ENCODE measurements at regions not wholly inside any gene's neighbourhood (a gene's known extent, or its start where the extent isn't known, plus 50 kb on each side); places are given as distances from the start of the nearest gene placed in this dataset.
"Not testable (repeated sequence)": the region's sequence is repeated elsewhere in the genome, so short reads cannot be mapped to it uniquely, and the experiment has no call there.

DNA sequence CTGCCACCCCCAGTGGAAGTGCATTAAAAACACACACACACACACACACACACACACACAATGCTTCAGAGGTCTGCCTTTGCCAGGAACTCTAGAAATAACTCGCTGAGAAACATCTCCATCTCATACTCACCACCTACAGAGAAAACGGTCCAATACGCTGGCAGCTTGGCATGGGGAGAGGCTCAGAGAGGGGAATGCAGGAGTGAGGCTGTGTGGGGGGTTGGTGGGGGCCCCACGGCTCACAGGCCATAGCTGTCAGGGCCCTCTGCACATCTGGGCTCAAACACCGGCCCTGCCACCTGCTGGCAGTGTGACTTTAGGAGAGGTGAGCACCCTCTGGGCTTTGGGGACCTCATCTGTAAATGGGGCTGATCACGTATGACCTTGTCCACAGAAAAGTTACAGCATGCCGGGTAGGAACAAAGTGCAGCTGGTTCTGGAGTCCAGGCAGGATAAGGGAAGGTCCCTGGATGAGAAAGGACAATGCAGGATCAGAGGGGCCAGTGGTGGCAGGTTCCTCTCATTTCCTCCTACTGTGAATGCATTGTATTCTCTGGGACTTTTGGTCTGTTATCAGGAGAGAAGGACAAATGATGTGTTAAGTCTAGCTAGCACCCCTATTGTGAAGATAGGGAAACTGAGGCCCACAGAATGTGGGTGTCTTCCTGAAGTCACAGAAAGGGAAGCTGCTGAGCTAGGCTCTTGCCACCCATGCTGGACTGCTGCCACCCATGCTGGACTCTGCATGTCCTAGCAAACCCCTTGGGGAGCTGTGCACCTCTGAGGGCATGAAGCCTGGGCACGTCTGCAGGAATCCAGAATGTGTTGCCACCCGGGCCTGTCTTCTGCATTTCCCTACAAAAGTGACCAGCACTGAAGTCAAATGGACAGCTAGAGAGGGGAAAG, 404.6 kb downstream of the RPS24 start:
- no peak for DNase-seq (ENCODE audit: low read depth)

DNA sequence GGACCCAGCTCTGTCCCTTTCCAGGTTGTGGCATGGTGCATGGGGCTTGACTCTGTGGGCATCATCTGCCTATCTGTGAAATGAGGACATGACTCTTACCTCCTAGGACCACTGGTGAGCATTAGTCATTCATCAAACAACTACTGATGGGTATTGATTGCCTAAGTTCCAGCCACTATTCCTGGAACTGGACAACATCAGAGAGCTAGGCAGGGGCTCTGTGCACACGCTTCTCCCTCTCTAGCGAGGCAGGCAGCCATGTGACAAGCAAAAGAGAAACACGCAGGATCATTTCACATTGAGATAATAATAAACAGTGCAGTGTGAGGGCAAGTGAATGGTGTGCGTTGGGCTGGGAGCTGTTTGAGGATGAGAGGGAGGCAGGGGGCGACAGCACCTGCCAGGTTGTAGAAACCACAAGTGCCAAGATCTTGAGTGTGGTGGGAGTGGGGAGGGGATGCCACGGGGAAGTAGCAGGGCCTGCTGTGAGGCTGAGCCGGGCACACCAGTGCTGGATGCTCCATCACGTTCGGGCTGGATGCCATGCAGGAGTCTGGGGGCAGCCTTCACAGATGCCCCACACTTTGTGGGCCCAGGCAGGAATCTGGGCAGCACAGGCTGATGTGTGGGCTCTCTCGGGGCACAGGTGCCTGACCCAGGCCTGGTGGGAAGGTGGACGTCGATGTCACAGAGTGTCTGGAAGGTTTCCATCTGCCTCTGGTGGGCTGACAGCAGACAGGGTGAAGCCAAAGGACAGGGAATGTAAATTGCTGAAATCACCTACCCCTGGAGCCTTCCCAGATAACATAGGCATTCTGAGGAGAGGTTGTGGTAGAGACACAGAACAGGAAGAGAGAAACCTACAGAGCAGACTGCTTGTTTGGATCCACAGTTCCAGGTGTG, 405.5 kb downstream of the RPS24 start:
- DNase-seq (ENCODE audit: low read depth): no peak

DNA sequence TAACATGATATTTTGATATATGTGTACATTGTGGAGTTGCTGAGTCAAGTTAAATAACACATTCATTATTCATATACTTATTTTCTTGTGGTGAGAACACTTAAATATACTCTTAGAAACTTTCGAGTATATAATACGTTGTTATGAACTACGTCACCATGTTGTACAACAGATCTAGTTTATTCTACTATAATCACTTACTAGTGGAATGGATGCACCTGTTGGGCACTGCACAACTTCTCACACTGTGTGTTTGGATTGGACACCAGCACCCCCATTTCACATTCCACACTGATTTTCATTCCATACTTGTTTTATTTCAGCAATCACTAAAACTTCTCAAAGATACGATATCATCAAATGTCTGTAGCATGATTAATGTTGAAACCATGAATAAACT, 407.3 kb downstream of the RPS24 start:
- DNase-seq (ENCODE audit: low read depth): no peak

DNA sequence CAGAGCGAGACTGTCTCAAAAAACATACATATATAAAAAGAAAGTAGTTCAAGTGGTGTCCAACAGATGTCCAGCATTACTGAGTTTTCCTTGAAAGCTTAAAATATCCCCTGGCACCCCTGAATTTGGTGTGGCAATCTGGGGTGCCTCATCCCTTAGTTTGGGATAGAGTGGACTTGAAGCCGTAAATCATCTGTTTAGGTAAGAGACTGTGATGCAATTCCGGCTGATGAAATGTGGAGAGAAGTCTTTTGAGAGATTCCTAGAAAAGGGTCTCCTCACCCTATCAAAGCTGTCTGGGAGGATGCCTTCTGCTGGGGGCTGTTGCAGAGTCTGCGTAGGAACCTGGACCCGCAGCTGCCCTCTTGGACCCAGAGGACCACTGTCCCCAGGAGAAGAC, 408.0 kb downstream of the RPS24 start:
- DNase-seq (ENCODE audit: low read depth): no peak

DNA sequence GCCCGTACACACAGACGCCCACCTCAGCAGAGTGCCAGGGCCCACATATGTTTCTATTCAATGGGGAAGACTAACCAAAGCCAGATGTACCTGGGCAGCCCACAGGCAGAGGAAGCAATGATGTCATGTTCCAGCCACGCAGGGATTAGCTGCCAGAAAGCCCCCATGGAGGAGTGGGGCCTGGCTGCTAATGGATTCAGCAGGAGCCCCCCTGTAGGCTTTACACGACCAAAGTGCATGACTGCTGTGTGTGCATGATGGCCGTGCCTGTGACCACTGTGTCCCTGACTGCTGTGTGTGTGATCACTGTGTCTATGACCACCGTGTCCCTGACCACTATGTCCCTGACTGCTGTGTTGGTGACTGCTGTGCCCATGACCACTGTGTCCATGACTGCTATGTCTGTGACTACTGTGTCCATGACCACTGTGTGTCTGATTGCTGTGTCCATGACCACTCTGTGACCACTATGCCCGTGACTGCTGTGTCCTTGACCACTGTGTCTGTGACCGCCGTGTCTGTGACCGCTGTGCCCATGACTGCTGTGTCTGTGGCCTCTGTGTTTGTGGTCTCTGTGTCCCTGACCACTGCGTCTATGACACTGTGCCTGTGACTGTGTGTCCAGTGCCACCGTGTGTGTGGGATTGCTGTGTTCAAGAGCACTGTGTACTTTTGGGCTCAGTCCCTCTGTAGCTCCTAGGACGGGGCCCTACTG, 409.3 kb downstream of the RPS24 start:
- no peak for DNase-seq (ENCODE audit: low read depth)

DNA sequence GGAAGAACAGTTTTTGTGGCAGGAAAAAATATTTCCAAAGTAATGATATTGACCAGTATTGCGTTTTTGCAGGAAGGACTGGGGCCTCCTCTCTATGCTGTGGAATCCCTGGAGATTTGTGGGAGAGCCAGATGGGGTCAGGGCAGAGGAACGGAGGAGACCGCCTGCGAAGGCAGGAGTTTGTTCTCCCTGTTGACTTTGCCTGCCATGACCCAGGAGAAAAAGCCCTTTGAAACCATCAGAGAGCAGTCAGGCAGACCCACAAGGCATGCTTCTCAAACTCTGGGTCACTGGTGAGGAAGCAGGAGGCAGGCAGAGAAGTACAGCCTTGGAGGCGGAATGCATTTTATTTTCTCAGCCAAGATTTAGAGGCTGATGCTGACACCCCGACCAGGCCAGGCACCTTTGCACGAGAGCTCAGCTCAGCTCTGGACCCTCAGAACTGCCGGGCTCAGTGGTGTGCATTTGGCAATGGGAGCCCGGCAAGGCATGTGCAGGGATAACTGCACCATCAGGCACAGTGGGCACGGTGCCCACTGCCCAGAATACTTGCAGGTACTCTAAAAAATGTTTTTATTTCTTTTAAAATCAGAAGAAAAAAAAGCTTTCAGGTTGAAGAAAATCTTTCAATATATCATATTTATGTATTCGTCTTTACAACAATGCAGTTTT, 410.4 kb downstream of the RPS24 start:
- DNase-seq (ENCODE audit: low read depth): no peak

DNA sequence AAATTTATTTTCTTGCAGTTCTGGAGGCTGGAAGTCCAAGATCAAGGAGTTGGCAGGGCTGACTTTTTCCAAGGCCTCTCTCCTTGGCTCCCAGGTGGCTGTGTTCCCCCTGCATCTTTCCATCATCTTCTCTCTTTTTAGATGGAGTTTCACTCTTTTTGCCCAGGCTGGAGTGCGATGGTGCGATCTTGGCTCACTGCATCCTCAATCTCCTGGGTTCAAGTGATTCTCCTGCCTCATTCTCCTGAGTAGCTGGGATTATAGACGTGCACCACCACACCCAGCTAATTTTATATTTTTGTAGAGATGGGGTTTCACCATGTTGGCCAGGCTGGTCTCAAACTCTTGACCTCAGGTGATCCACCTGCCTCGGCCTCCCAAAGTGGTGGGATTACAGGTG, 411.1 kb downstream of the RPS24 start:
- DNase-seq (ENCODE audit: low read depth): not testable (repeated sequence)

DNA sequence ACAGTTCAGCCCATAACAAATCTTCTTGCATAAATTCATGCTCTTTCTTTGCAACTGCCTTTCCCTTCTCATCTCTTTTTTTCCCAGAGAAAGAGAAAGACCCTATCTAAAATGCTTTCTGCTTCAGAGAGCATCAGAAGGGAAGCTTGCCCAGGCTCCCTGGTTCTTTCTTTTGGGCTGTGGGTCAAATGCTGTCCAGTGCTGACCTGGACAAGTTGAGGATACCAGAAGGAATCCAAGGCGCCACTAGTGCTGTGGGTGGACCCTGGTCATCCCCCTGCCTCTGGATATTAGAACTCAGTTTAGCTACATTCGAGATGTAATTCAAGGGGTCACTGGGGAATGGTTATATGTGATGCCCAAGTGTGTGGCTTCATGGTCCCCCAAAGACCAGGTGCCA, 411.6 kb downstream of the RPS24 start:
- DNase-seq (ENCODE audit: low read depth): no peak

DNA sequence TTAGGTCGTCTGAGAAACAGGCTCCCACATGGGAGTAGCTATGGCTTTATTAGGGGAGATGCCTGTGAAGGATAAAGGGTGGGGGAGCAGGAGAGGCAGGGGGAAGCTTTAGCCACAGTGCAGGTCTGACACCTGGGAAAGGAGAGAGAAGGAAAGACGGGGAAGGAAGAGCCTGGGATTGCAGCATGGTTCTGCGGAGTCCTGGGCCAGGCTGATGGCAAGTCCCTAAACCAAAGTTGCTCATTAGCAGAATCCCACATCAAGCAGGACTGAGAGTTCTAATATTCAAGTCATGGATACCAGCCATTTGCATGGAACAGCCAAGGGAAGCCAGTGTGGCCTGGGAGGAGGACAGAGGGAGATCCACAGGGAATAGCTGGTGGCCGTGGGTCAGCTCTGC, 414.8 kb downstream of the RPS24 start:
- DNase-seq (ENCODE audit: low read depth): no peak

DNA sequence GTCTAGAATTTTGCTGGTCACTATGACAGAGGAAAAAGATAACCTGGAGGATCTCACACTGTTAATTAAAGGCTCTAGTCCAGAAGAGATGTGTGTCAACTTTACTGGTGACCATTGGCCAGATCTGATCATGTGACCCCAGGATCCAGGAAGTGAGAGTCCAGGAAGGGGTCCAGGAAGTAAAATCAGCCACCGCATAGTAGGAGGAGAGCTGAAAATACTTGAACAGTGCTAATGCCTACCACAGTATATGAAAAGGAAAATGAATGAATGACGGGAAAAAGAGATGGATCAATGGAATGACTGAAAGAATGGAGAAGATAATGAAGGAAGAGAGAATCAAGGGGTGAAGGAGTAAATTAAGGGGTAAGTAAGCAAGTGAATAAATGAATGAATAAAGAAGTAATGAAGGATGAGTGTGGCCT, 415.3 kb downstream of the RPS24 start:
- no peak for DNase-seq (ENCODE audit: low read depth)

DNA sequence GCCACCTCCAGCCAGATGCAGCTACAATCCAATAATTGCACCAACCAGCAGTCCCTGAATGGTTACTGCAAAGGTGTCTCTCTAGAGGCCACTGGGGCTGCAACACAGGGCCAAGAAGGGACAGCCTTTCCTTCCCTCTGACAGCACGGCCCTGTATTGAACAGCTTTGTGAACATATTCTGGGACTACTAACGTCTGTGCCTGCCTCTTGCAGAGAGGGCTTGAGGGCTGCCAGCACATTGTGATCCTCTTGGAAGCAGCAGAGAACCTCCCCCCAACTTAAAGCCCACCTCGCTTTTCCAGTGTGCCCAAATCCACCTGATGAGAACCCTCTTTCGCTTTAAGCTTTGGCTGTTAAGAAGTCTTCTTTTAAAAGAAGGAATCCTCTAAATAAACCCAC, 415.9 kb downstream of the RPS24 start:
- no peak for DNase-seq (ENCODE audit: low read depth)

DNA sequence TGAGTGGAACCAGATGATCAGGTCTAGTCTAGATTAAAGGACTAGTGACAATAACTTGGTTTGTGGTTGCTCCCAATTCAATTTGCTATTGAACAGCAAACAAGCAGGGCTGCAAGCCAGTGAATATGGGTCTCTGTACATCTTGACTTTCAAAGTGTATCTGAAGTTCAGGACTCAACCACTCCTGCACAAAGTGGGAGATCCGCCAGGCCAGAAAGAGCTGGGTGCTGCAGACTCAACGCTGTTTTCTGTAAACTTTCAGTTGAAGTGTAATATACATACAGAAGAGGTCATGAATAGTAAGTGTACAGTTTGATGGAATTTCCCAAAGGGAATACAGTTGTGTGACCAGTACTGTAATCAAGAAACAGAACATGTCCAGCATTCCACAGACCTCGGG, 416.6 kb downstream of the RPS24 start:
- DNase-seq (ENCODE audit: low read depth): no peak

DNA sequence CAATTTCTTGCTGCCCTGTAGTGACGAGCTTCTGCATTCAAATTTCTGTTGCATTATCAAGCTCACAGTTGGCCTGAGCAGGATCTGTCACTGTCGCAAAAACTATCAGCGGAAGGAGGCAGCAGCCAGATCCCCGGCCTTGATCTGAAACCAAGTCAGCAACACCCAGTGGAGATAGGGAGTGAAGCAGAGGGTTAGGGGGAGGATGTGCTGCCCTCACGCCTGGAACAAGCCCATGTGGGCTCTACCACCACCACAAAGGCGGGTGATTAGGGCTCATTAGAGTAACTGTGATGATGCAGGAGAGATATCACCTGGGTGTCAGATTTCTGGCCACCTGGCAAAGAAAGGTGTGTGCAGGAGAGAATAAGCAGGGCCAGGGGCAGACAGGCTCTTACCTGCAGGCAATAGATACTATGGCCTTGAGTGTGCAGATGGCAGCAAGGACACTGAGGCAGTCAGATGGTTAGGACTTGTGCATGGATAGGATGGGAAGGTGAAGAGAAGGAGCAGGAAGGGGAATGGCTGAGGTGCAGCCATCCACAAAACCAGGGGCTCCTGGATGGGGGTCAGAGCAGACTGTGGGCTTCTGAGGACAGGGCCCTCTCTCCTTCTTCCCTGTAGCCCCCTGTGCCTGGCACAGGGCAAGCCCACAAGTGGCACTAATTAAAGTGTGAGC, 417.3 kb downstream of the RPS24 start:
- DNase-seq (ENCODE audit: low read depth): no peak

DNA sequence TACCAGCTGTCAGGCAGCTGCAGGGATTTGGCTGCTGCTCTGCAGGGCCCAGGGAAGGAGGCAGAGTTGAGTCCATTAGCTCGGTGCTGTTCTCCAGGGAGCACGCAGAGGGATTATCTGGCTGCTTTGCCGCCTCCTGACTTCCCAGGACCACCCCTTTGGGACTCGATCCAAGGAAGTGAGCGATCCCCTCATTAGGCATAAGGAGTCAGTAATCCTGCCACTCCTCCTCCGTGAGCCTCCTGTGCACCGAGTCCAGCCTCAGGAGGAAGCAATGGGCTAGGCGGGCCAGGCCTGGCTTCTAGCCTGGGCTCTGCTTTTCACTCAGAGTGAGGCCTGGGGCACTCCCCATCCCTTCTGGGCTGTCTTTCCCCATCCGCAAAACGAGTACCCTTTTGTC, 417.9 kb downstream of the RPS24 start:
- DNase-seq (ENCODE audit: low read depth): no peak

DNA sequence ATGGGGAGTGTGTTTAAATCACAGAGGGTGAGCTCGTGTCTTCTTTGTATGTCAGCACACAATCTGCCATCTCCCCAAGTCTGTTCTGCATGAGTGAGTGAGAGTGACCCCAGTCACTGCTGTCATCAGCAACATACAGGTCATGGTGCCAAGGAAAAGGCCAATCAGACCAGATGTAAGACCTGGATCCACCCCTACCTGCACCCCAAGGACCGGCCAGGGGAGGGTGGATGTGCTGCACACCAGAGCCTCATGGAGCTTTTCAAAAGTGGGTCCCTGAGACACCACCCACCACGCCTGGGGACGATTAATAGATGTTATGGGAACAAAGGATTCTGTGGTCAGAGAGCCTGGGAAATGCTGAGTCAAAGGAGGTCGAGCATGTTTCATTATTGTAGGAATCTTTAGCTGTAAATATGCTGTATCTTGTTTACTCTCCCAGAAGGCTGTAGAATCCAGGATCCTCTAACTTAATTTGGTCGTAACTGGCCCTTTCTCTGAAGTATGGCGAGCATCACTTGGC, 420.5 kb downstream of the RPS24 start:
- no peak for DNase-seq (ENCODE audit: low read depth)

DNA sequence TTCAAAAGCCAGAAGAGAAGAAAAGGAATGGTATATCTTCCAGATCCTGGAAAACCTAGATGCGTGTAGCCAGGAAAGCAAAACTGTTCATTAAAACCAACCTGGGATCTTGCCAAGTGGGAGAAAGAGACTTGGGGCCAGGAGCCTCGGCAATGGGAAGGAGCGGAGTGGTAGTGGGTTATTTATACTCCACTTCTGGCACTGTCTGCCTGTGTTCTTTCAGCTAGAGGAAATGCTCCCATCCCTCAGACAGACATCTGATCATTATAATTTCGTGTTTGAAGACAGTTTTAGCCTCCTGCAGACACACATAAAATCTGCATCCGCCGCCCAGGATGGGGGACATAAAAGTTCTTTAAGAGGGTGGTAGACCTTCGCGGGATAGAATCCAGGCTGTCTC, 421.6 kb downstream of the RPS24 start:
- DNase-seq (ENCODE audit: low read depth): no peak

DNA sequence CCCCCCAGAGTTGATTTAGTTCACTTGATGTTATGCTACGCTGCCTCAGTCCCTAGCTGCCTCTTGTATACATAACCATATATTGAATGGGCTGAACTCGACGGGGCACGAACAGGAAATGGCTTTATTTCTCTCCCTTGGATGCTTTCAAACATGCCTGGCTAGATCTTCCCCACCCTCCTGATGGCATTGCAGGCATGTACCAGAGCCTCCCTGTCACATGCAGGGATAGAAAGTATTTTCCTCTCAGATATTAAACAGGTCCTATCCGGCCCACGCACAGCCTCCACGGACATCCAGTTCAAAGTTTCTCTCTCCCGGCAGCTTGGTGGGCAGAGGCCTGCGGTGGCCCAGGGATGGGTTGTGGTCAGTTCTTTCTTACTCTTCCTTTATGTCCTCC, 422.1 kb downstream of the RPS24 start:
- DNase-seq (ENCODE audit: low read depth): no peak

DNA sequence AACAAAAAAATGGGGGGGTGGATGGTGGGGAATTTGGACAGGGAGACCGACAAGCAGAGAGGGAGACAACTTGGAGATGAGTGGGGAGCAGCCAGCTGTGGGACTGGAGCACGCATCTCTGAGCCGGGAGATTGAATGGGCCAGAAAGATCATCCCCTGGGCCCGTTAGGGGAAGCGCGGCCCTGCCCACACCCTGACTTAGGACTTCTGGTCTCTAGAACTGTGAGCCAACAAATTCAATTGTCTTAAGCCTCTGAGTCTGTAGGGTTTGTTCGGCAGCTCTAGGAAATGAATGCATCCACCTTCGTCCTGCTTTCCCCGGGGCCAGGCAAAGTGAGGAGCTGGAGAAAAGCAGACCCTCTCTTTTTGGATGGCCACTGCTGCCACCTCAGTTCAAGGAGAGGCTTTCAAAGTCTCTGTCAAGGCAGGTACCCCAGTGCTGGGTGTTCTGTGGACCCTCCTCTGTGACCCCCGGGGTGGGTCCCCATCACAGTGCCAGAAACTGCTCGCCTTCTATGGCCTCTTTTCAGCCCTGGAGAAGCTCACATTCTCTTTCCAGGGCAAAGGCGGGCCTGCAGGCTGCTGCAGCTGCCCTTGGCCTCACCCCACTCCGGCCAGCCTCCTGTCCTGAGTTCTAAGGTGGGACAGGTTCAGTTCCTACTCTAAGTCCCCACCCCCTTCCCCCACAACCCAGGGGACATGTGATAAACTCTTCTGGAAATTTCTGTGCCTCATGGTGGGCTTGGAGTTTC, 423.2 kb downstream of the RPS24 start:
- no peak for DNase-seq (ENCODE audit: low read depth)

DNA sequence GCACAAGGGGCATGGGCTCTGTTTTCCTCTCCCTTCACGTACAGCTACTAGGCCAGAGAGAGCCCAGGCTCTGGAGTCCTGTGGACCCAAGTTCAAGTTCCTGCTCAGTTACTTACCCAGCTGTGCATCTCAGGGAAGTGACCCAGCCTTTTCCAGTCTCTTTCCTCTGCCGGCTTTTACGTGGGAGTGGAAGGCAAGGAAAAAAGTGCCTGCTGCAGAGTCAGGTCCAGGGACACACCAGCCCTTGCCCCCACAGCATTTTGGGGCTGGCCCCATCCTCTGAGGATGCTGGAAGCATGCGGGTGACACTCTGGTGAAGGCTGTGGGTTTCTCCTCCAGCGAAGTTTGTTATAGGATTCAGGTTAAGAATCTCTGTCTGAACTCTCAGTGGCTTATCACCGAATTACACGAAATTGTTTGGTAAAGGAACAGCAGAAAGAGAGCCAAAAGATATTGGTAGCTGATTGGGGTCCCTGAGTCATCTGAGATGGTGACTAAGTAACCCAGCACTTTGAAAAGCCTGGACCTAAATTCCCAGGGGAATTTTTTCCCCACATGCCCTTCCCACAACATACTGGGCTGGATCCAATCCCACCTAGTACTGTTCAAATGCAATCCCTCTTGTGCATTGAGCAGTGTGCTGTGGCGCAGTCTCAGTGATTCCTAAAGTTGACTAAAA, 424.3 kb downstream of the RPS24 start:
- no peak for DNase-seq (ENCODE audit: low read depth)

Data from activated T-cell treated with anti-CD3 and anti-CD28 coated beads for 48 hours (primary cell).